IMR-90 (cell line): ENCODE measurements at regions not wholly inside any gene's neighbourhood (a gene's known extent, or its start where the extent isn't known, plus 50 kb on each side); places are given as distances from the start of the nearest gene placed in this dataset.

Experiments used
- ATAC-seq: fragments of 200-7000 bp; cut with Tn5 transposase; 2 replicates; pipeline ENCODE4 v1.9.1; 2020; ENCODE audit warnings: low read depth, mild to moderate bottlenecking, moderate library complexity
- BruUV-seq: library from RNA; stranded (reverse); fragments of 400-500 nt; replicated peaks from 2 replicates; lab custom pipeline; 2021; lab: Mats Ljungman, UMichigan
- CTCF ChIA-PET: fragments of 300-600 bp; formaldehyde crosslinking; extraction: SDS; loops from one replicate; lab custom pipeline; 2021; ENCODE audit warnings: antibody characterized with exemption; lab: Yijun Ruan, JAX
- POLR2A ChIA-PET: fragments of 300-600 bp; sonication (Branson Sonifier 250); formaldehyde crosslinking; loops from one replicate; lab custom pipeline; 2022; ENCODE audit warnings: antibody characterized with exemption; ENCODE audit not compliant: unreplicated experiment; lab: Charles Lee
- DNase-seq: peaks from one replicate; pipeline ENCODE4 v3.0.0; 2013
- H2AFZ ChIP-seq: replicated peaks from 2 replicates; pipeline ENCODE3; 2013; ENCODE audit warnings: low read length, mild to moderate bottlenecking; ENCODE audit not compliant: poor library complexity
- H2AK5ac ChIP-seq: 2 replicates; pipeline ENCODE4 v1.6.1; 2013; ENCODE audit warnings: low read depth, low read length, inconsistent platforms
- H2AK9ac ChIP-seq: replicated peaks from 2 replicates; pipeline ENCODE3; 2013; ENCODE audit warnings: mild to moderate bottlenecking, low read depth, low read length, moderate library complexity; ENCODE audit not compliant: poor library complexity
- H2BK120ac ChIP-seq: 2 replicates; pipeline ENCODE4 v1.6.1; 2013; ENCODE audit warnings: low read depth, low read length, inconsistent platforms
- H2BK15ac ChIP-seq: 3 replicates; pipeline ENCODE4 v1.6.1; 2013; ENCODE audit warnings: low read depth, low read length, inconsistent platforms
- H2BK20ac ChIP-seq: 2 replicates; pipeline ENCODE4 v1.6.1; 2013; ENCODE audit warnings: low read depth, mild to moderate bottlenecking, inconsistent platforms, low read length, moderate library complexity
- H2BK5ac ChIP-seq: 2 replicates; pipeline ENCODE4 v1.6.1; 2013; ENCODE audit warnings: mild to moderate bottlenecking, low read depth, low read length, inconsistent platforms; ENCODE audit not compliant: poor library complexity, severe bottlenecking
- H3K14ac ChIP-seq: replicated peaks from 2 replicates; pipeline ENCODE4 v1.6.1; 2013; ENCODE audit warnings: low read depth, low read length, inconsistent platforms
- H3K18ac ChIP-seq: 2 replicates; pipeline ENCODE4 v1.6.1; 2013; ENCODE audit warnings: low read depth, low read length, control low read depth
- H3K23ac ChIP-seq: 2 replicates; pipeline ENCODE4 v1.6.1; 2013; ENCODE audit warnings: low read depth, low read length, inconsistent platforms
- H3K27ac ChIP-seq: 2 replicates; pipeline ENCODE4 v1.5.1; 2013; ENCODE audit warnings: mild to moderate bottlenecking, control low read depth, low read length; ENCODE audit not compliant: insufficient read depth
- H3K27me3 ChIP-seq: 2 replicates; pipeline ENCODE4 v1.6.1; 2013; ENCODE audit warnings: low read length; ENCODE audit not compliant: control insufficient read depth, insufficient read depth
- H3K36me3 ChIP-seq: 2 replicates; pipeline ENCODE4 v1.6.1; 2013; ENCODE audit warnings: low read length, mixed read lengths; ENCODE audit not compliant: control insufficient read depth, insufficient read depth
- H3K4ac ChIP-seq: 2 replicates; pipeline ENCODE4 v1.6.1; 2013; ENCODE audit warnings: low read depth, low read length, inconsistent platforms
- H3K4me1 ChIP-seq: 2 replicates; pipeline ENCODE4 v1.6.1; 2013; ENCODE audit warnings: low read length, mixed read lengths; ENCODE audit not compliant: control insufficient read depth, insufficient read depth
- H3K4me2 ChIP-seq: 2 replicates; pipeline ENCODE4 v1.6.1; 2013; ENCODE audit warnings: low read depth, mild to moderate bottlenecking, control low read depth, low read length, moderate library complexity
- H3K4me3 ChIP-seq: 2 replicates; pipeline ENCODE4 v1.5.1; 2013; ENCODE audit warnings: low read depth, mild to moderate bottlenecking, control low read depth, low read length, moderate library complexity; ENCODE audit not compliant: insufficient read depth
- H3K56ac ChIP-seq: 2 replicates; pipeline ENCODE4 v1.6.1; 2013; ENCODE audit warnings: low read length, inconsistent platforms; ENCODE audit not compliant: insufficient read depth; ENCODE audit errors: extremely low read depth
- H3K79me1 ChIP-seq, 2 experiments: 2 replicates each; pipeline ENCODE4 v1.6.1; 2013; ENCODE audit warnings: low read length in 2 of 2, inconsistent platforms in 1 of 2, low read depth in 1 of 2
- H3K9ac ChIP-seq: 2 replicates; pipeline ENCODE4 v1.6.1; 2013; ENCODE audit warnings: low read depth, low read length, control low read depth
- H3K9me1 ChIP-seq: 2 replicates; pipeline ENCODE4 v1.6.1; 2013; ENCODE audit warnings: low read length, inconsistent platforms; ENCODE audit not compliant: insufficient read depth
- H3K9me3 ChIP-seq: 2 replicates; pipeline ENCODE4 v1.6.1; 2013; ENCODE audit warnings: low read length; ENCODE audit not compliant: control insufficient read depth, insufficient read depth
- H4K20me1 ChIP-seq: 2 replicates; pipeline ENCODE4 v1.6.1; 2013; ENCODE audit warnings: low read length, inconsistent platforms; ENCODE audit not compliant: insufficient read depth
- H4K5ac ChIP-seq: 2 replicates; pipeline ENCODE4 v1.6.1; 2013; ENCODE audit warnings: mild to moderate bottlenecking, low read depth, low read length, control low read depth
- H4K8ac ChIP-seq, 2 experiments: 2 replicates each; pipeline ENCODE4 v1.6.1; 2013; ENCODE audit warnings: low read depth in 2 of 2, low read length in 2 of 2, control low read depth in 1 of 2, inconsistent platforms in 1 of 2
- H4K91ac ChIP-seq: 2 replicates; pipeline ENCODE4 v1.6.1; 2013; ENCODE audit warnings: low read depth, low read length, inconsistent platforms; ENCODE audit not compliant: insufficient read depth
- CEBPB ChIP-seq: IDR thresholded peaks from 2 replicates; pipeline ENCODE4 v1.6.1; 2012; ENCODE audit warnings: low read depth, low read length, improper control_type of control experiment
- WGBS, 2 experiments: methylation state at CpG; one replicate each; pipeline versions ENCODE4 v1.1.5 to v1.1.7; 2013; ENCODE audit warnings: missing lambda C conversion rate in 2 of 2; ENCODE audit not compliant: insufficient read length in 1 of 2; ENCODE audit errors: extremely low coverage in 2 of 2; 5-methylcytosine and 5-hydroxymethylcytosine counted together
- dilution Hi-C: fragments of 300-500 bp; cut with HindIII; formaldehyde crosslinking; loops from one replicate; pipeline ENCODE4 v1.14.3; 2018; ENCODE audit warnings: low sequenced_read_pairs; ENCODE audit not compliant: unreplicated experiment
- in situ Hi-C: fragments of 300-500 bp; cut with MboI; formaldehyde crosslinking; loops from 3 replicates; pipeline ENCODE4 v1.14.3; 2019; ENCODE audit warnings: low sequenced_read_pairs, inconsistent platforms, mixed read lengths
- intact Hi-C: fragments of 100-400 bp; cut with micrococcal nuclease; formaldehyde crosslinking; loops from 2 replicates; pipeline ENCODE4 v1.10.0; 2022

GRCh38 chr6:62707156-62707555 is 421.1 kb upstream of the KHDRBS2 start:
- Histone ChIP-seq H2AK5ac (no peak overlapping the region), H3K56ac (no peak overlapping the region), H3K23ac (no peak overlapping the region), H3K9me1 (no peaks in the 10 kb centered on the region), H4K5ac (no peak overlapping the region), H4K91ac (no peak overlapping the region), H3K36me3 (no peaks in the 10 kb centered on the region), H3K4ac (no peak overlapping the region), H3K27me3 (no peaks in the 10 kb centered on the region), H3K4me2 (no peak overlapping the region), H2BK15ac (no peak overlapping the region), H3K4me3 (no peak overlapping the region), H3K9me3 (peaks cover 13% of the 10 kb centered on the region), H4K20me1 (no peaks in the 10 kb centered on the region), H3K27ac (no peak overlapping the region), H2AFZ (no peak overlapping the region), H3K18ac (no peak overlapping the region), H3K14ac (no peak overlapping the region), H3K9ac (no peak overlapping the region), H2AK9ac (no peak overlapping the region), H3K4me1 (no peaks in the 10 kb centered on the region), H2BK5ac (no peak overlapping the region), H2BK120ac (no peak overlapping the region), H4K8ac (no peak overlapping the region), H2BK20ac (no peak overlapping the region), H3K79me1 (no peaks in the 10 kb centered on the region)
- BruUV-seq, result no TSS peak
- POLR2A ChIA-PET, result no interaction called here
- no peak for TF ChIP-seq CEBPB
- in situ Hi-C loops (no loop called here), intact Hi-C loops (no loop called here), dilution Hi-C loops (no loop called here)
- DNase-seq (no peak), ATAC-seq (no peak)
- WGBS, 2 experiments, result no CpG with 5 or more reads among the region's 1 CpG
- CTCF ChIA-PET, result no interaction called here
